K562 (cell line): ENCODE measurements at regions not wholly inside any gene's neighbourhood (a gene's known extent, or its start where the extent isn't known, plus 50 kb on each side); places are given as distances from the start of the nearest gene placed in this dataset.

Experiments
- ATAC-seq: fragments of 200-7000 bp; cut with Tn5 transposase; 3 replicates; pipeline ENCODE4 v1.9.1; 2020; ENCODE audit warnings: moderate library complexity
- BruUV-seq: library from RNA; stranded (reverse); fragments of 400-500 nt; replicated peaks from 2 replicates; lab custom pipeline; 2021; lab: Mats Ljungman, UMichigan
- CTCF ChIA-PET: fragments of 300-600 bp; formaldehyde crosslinking; extraction: SDS; loops from one replicate; lab custom pipeline; 2021; ENCODE audit warnings: low intra/inter-chr PET ratio; lab: Yijun Ruan, JAX
- POLR2A ChIA-PET: fragments of 300-600, 350-650 bp; sonication (Branson Sonifier 250); formaldehyde crosslinking; extraction: SDS; loops from one replicate; lab custom pipeline; 2021; ENCODE audit warnings: antibody characterized with exemption, inconsistent platforms; lab: Yijun Ruan, JAX
- DNase-seq, 4 experiments: peaks; one replicate each; pipeline versions ENCODE4 v3.0.0 to v3.0.0-alpha.2; 2011 to 2018; ENCODE audit warnings: low spot score in 3 of 4, mixed read lengths in 3 of 4; ENCODE audit errors: extremely low read depth in 1 of 4
- FAIRE-seq: peaks from 2 replicates; lab custom pipeline; 2011; peaks lifted over from hg19 to GRCh38; lab: Jason Lieb, UNC
- H2AFZ ChIP-seq: 2 replicates; pipeline ENCODE4 v1.6.0; 2011; ENCODE audit warnings: low read depth, low read length, control low read depth, inconsistent platforms
- H3K27ac ChIP-seq: fragments of 200-600 bp; 3 replicates; pipeline ENCODE4 v1.8.0; 2011; ENCODE audit warnings: low read depth, mild to moderate bottlenecking, control low read depth, inconsistent platforms, low read length, moderate library complexity, mixed read lengths; ENCODE audit errors: extremely low read depth
- H3K27me3 ChIP-seq, 2 experiments: fragments of 300-600 bp in 1 of 2; 2 replicates in 1 of 2; 3 replicates in 1 of 2; pipeline versions ENCODE4 v1.6.0 to v1.8.0; 2011; ENCODE audit warnings: inconsistent platforms in 2 of 2, low read length in 2 of 2, mild to moderate bottlenecking in 1 of 2, mixed read lengths in 1 of 2, moderate library complexity in 1 of 2; ENCODE audit not compliant: control insufficient read depth in 2 of 2, insufficient read depth in 2 of 2
- H3K36me3 ChIP-seq: fragments of 300-600 bp; 3 replicates; pipeline ENCODE4 v1.8.0; 2011; ENCODE audit warnings: mild to moderate bottlenecking, low read length, inconsistent platforms; ENCODE audit not compliant: control insufficient read depth, insufficient read depth
- H3K4me1 ChIP-seq, 2 experiments: fragments of 200-600 bp in 1 of 2; replicated peaks in 1 of 2; 2 replicates in 1 of 2; 3 replicates in 1 of 2; pipeline versions ENCODE4 v1.5.1 to v1.8.0; 2011; ENCODE audit warnings: inconsistent platforms in 2 of 2, low read length in 2 of 2, mild to moderate bottlenecking in 1 of 2, mixed read lengths in 1 of 2, moderate library complexity in 1 of 2; ENCODE audit not compliant: control insufficient read depth in 2 of 2, insufficient read depth in 2 of 2
- H3K4me2 ChIP-seq: 2 replicates; pipeline ENCODE4 v1.6.1; 2011; ENCODE audit warnings: low read length, control low read depth, inconsistent platforms, mixed read lengths; ENCODE audit not compliant: insufficient read depth
- H3K4me3 ChIP-seq: fragments of 200-600 bp; sonication (generic), shearing (Covaris generic); 2 replicates; pipeline ENCODE4 v1.5.1; 2016; ENCODE audit warnings: control low read depth, inconsistent platforms
- H3K79me2 ChIP-seq: fragments of 200-600 bp; 3 replicates; pipeline ENCODE4 v1.8.0; 2011; ENCODE audit warnings: low read length, inconsistent platforms; ENCODE audit not compliant: control insufficient read depth, insufficient read depth
- H3K9ac ChIP-seq, 2 experiments: 2 replicates each; pipeline versions ENCODE4 v1.6.0 to v1.6.1; 2011; ENCODE audit warnings: low read depth in 2 of 2, low read length in 2 of 2, control low read depth in 1 of 2, inconsistent platforms in 1 of 2, mild to moderate bottlenecking in 1 of 2, mixed read lengths in 1 of 2; ENCODE audit not compliant: insufficient read depth in 1 of 2
- H3K9me1 ChIP-seq: one replicate; pipeline ENCODE4 v1.6.0; 2011; ENCODE audit warnings: inconsistent platforms, mild to moderate bottlenecking, low read length, moderate library complexity; ENCODE audit not compliant: control insufficient read depth, insufficient read depth
- H3K9me3 ChIP-seq: replicated peaks from 2 replicates; pipeline ENCODE4 v1.5.1; 2011; ENCODE audit warnings: low read depth, low read length, inconsistent platforms; ENCODE audit not compliant: control insufficient read depth, insufficient read depth
- H4K20me1 ChIP-seq: replicated peaks from 2 replicates; pipeline ENCODE4 v1.6.1; 2011; ENCODE audit warnings: low read length, inconsistent platforms, mixed read lengths; ENCODE audit not compliant: control insufficient read depth, insufficient read depth
- CHCHD3 ChIP-seq: fragments of 250-450 bp; sonication (Bioruptor Pico); IDR thresholded peaks from 2 replicates; pipeline ENCODE4 v2.1.2; 2022; ENCODE audit warnings: mild to moderate bottlenecking
- EGR1 ChIP-seq: fragments of 450-650 bp; conservative IDR thresholded peaks from 2 replicates; pipeline ENCODE4 v1.6.1; 2017; ENCODE audit warnings: mild to moderate bottlenecking
- HDAC1 ChIP-seq, 2 experiments: fragments of 450-650 bp; IDR thresholded peaks; 2 replicates each; pipeline ENCODE4 v1.6.1; 2016 to 2017; ENCODE audit warnings: inconsistent platforms in 1 of 2, mild to moderate bottlenecking in 1 of 2, moderate library complexity in 1 of 2
- HDAC8 ChIP-seq: fragments of 450-650 bp; IDR thresholded peaks from 2 replicates; pipeline ENCODE4 v1.6.1; 2016; ENCODE audit warnings: mild to moderate bottlenecking, missing genetic modification characterization, moderate library complexity, missing compliant biosample characterization
- HDGF ChIP-seq: fragments of 450-650 bp; IDR thresholded peaks from 2 replicates; pipeline ENCODE4 v1.6.1; 2016
- HNRNPUL1 ChIP-seq: fragments of 200-400 bp; formaldehyde crosslinking; IDR thresholded peaks from 2 replicates; pipeline ENCODE4 v1.6.1; 2017; ENCODE audit warnings: low read length
- MYNN ChIP-seq, 2 experiments: sonication (generic); formaldehyde crosslinking in 1 of 2; IDR thresholded peaks; 2 replicates each; pipeline versions ENCODE4 v1.5.0 to v1.6.1; 2016 to 2020; ENCODE audit warnings: antibody characterized with exemption in 1 of 2, missing genetic modification reagents in 1 of 2
- NFXL1 ChIP-seq: fragments of 450-650 bp; formaldehyde crosslinking; IDR thresholded peaks from 2 replicates; pipeline ENCODE4 v1.4.0; 2021; ENCODE audit warnings: mild to moderate bottlenecking
- PHB ChIP-seq: fragments of 250-450 bp; sonication (Bioruptor Pico); IDR thresholded peaks from 2 replicates; pipeline ENCODE4 v1.5.0; 2021
- ZNF282 ChIP-seq: sonication (generic); formaldehyde crosslinking; IDR thresholded peaks from 2 replicates; pipeline ENCODE4 v1.8.1; 2023; ENCODE audit warnings: missing genetic modification reagents
- ZNF347 ChIP-seq: fragments of 450-650 bp; formaldehyde crosslinking; IDR thresholded peaks from 2 replicates; pipeline ENCODE4 v1.4.0; 2020; ENCODE audit warnings: low read depth, mild to moderate bottlenecking, moderate library complexity
- WGBS: fragments of 100-300 bp; shearing (Covaris generic); methylation state at CpG from one replicate; pipeline ENCODE4 v1.1.6; 2016; ENCODE audit warnings: low coverage, mixed read lengths; ENCODE audit not compliant: insufficient coverage; ENCODE audit errors: missing lambda C conversion rate; 5-methylcytosine and 5-hydroxymethylcytosine counted together
- in situ Hi-C: fragments of 300-500 bp; cut with MboI; formaldehyde crosslinking; loops from 4 replicates; pipeline ENCODE4 v1.15.0; 2018; ENCODE audit warnings: inconsistent platforms, mixed read lengths
- intact Hi-C: fragments of 100-400 bp; cut with micrococcal nuclease; formaldehyde crosslinking; loops from 2 replicates; pipeline ENCODE4 v1.14.2; 2022

GRCh38 chr22:49545606-49546005 is 282.1 kb downstream of the BRD1 start:
- Histone ChIP-seq H3K4me2 (no peak overlapping the region), H3K9ac (no peak overlapping the region), H3K4me1 (peaks cover 0 to 18% of the 10 kb centered on the region in 2 experiments; a peak in 2 of 5 replicates), H3K36me3 (peaks cover 9% of the 10 kb centered on the region; the same call in 1 of the 3 replicates), H3K9me3 (no peaks in the 10 kb centered on the region), H4K20me1 (peaks cover 12% of the 10 kb centered on the region; the same call in 1 of the 2 replicates), H3K9me1 (no peaks in the 10 kb centered on the region), H3K27me3 (no peaks in the 10 kb centered on the region), H3K79me2 (peaks cover 16% of the 10 kb centered on the region; the same call in 2 of the 3 replicates), H3K27ac (no peak overlapping the region), H3K4me3 (no peak overlapping the region), H2AFZ (no peak overlapping the region)
- FAIRE-seq (no peak), ATAC-seq (no peak), DNase-seq (no peak)
- BruUV-seq, result no TSS peak
- 72% methylated on average over 5 of the region's 8 CpGs for whole genome bisulfite sequencing
- in situ Hi-C loops (no loop called here), intact Hi-C loops (no loop called here)
- CTCF ChIA-PET, result no interaction called here
- TF ChIP-seq MYNN (IDR thresholded peaks at IDR 0.05), result no peak
- no peak for TF ChIP-seq MYNN (CRISPR knock-in tag; IDR thresholded peaks at IDR 0.05)
- no peak for TF ChIP-seq EGR1
- no peak for TF ChIP-seq ZNF282 (CRISPR knock-in tag)
- no peak for TF ChIP-seq HDAC8
- TF ChIP-seq HNRNPUL1, result no peak
- TF ChIP-seq PHB (CRISPR knock-in tag), result no peak
- no peak for TF ChIP-seq CHCHD3 (CRISPR knock-in tag)
- no peak for TF ChIP-seq HDAC1 (IDR thresholded peaks at IDR 0.05)
- TF ChIP-seq HDGF, result no peak
- TF ChIP-seq ZNF347, result no peak
- no peak for TF ChIP-seq NFXL1 (CRISPR knock-in tag)
- POLR2A ChIA-PET, result no interaction called here
